HUES6 (cell line): ENCODE measurements at regions not wholly inside any gene's neighbourhood (a gene's known extent, or its start where the extent isn't known, plus 50 kb on each side); places are given as distances from the start of the nearest gene placed in this dataset.

ENCODE experiments used
- H3K27ac ChIP-seq: 2 replicates; pipeline ENCODE4 v1.7.0; 2013; ENCODE audit warnings: low read depth, mild to moderate bottlenecking, low read length, inconsistent platforms
- H3K27me3 ChIP-seq: 2 replicates; pipeline ENCODE4 v1.6.1; 2013; ENCODE audit warnings: low read length; ENCODE audit not compliant: control insufficient read depth, insufficient read depth
- H3K36me3 ChIP-seq: 2 replicates; pipeline ENCODE4 v1.6.1; 2013; ENCODE audit warnings: low read length; ENCODE audit not compliant: control insufficient read depth, insufficient read depth
- H3K4me1 ChIP-seq: 2 replicates; pipeline ENCODE4 v1.6.1; 2013; ENCODE audit warnings: low read length; ENCODE audit not compliant: control insufficient read depth, insufficient read depth
- H3K4me3 ChIP-seq: 2 replicates; pipeline ENCODE4 v1.5.1; 2013; ENCODE audit warnings: low read depth, low read length
- H3K9ac ChIP-seq: one replicate; pipeline ENCODE4 v1.6.1; 2013; ENCODE audit warnings: mild to moderate bottlenecking, low read length
- H3K9me3 ChIP-seq: 2 replicates; pipeline ENCODE4 v1.6.1; 2013; ENCODE audit warnings: low read depth, low read length; ENCODE audit not compliant: control insufficient read depth, insufficient read depth

GRCh38 chr2:239775623-239776435 lies 249.3 kb downstream of the NDUFA10 start:
- Histone ChIP-seq H3K4me3 (no peak overlapping the region), H3K9ac (no peak overlapping the region), H3K27ac (no peak overlapping the region), H3K4me1 (no peaks in the 10 kb centered on the region), H3K27me3 (peaks cover 22% of the 10 kb centered on the region), H3K36me3 (no peaks in the 10 kb centered on the region), H3K9me3 (peaks cover 18% of the 10 kb centered on the region)

DNA sequence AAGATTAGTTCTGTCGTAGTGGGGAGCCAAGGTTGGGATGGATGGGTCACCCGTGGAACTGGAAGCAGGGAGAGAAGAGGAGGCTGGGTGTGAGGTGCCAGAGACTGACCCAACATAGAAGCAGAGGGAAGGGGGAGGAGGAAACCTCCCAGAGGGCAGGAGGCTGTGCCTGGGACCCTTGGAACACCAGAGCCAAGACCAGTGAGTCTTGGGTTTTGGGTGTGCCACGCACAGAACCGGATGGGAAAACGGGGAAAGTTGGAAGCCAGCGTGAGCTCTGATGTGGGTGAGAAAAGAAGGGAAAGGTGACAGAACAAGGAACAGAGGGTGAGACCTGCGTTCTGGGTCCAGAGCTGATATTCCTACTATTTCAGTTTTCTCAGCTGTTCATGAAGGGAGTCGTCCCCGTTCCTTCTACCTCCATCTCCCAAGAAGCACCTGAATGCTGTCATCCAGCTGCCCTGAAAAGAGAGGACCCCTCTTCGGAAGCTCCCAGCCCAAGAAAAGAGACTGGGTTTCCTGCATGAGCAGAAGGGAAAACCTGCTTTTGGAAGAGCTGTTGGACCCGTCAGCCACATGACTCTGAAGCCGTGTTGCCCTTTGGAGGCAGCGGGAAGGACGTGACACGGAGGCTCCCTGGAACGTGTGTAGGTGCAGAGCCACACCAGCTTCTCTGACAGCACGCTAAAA lies 250.1 kb downstream of the NDUFA10 start:
- Histone ChIP-seq H3K9ac (no peak overlapping the region), H3K36me3 (no peaks in the 10 kb centered on the region), H3K27me3 (peaks cover 22% of the 10 kb centered on the region), H3K4me3 (no peak overlapping the region), H3K27ac (no peak overlapping the region), H3K4me1 (no peaks in the 10 kb centered on the region), H3K9me3 (peaks cover 20% of the 10 kb centered on the region)

- Histone ChIP-seq H3K27me3 (peaks cover 22% of the 10 kb centered on the region), H3K4me3 (no peak overlapping the region), H3K27ac (no peak overlapping the region), H3K9me3 (peaks cover 20% of the 10 kb centered on the region), H3K36me3 (no peaks in the 10 kb centered on the region), H3K4me1 (no peaks in the 10 kb centered on the region), H3K9ac (no peak overlapping the region)
These were observed 251.0 kb downstream of the NDUFA10 start for GRCh38 chr2:239774142-239774462.

GRCh38 chr2:239773228-239774141 lies 251.7 kb downstream of the NDUFA10 start:
- Histone ChIP-seq H3K9ac (no peak overlapping the region), H3K4me3 (no peak overlapping the region), H3K9me3 (peaks cover 20% of the 10 kb centered on the region), H3K27me3 (peaks cover 22% of the 10 kb centered on the region), H3K4me1 (no peaks in the 10 kb centered on the region), H3K27ac (no peak overlapping the region), H3K36me3 (no peaks in the 10 kb centered on the region)

- H3K36me3 ChIP-seq, result no peaks in the 10 kb centered on the region
- no peak overlapping the region for H3K27ac ChIP-seq
- H3K4me3 ChIP-seq, result no peak overlapping the region
- H3K9me3 ChIP-seq, result peaks cover 20% of the 10 kb centered on the region
- no peaks in the 10 kb centered on the region for H3K4me1 ChIP-seq
- no peak overlapping the region for H3K9ac ChIP-seq
- H3K27me3 ChIP-seq, result peaks cover 22% of the 10 kb centered on the region
These were observed 252.4 kb downstream of the NDUFA10 start for GRCh38 chr2:239772721-239773120.

- no peak overlapping the region for H3K27ac ChIP-seq
- no peak overlapping the region for H3K9ac ChIP-seq
- H3K9me3 ChIP-seq, result peaks cover 20% of the 10 kb centered on the region
- peaks cover 10% of the 10 kb centered on the region for H3K27me3 ChIP-seq
- no peak overlapping the region for H3K4me3 ChIP-seq
- H3K4me1 ChIP-seq, result no peaks in the 10 kb centered on the region
- H3K36me3 ChIP-seq, result no peaks in the 10 kb centered on the region
These were observed 254.9 kb downstream of the NDUFA10 start for GRCh38 chr2:239770246-239770639.

- Histone ChIP-seq H3K9ac (no peak overlapping the region), H3K4me1 (no peaks in the 10 kb centered on the region), H3K9me3 (peaks cover 20% of the 10 kb centered on the region), H3K36me3 (no peaks in the 10 kb centered on the region), H3K4me3 (no peak overlapping the region), H3K27me3 (peaks cover 5% of the 10 kb centered on the region), H3K27ac (no peak overlapping the region)
These were observed 255.4 kb downstream of the NDUFA10 start for GRCh38 chr2:239769554-239770245.

DNA sequence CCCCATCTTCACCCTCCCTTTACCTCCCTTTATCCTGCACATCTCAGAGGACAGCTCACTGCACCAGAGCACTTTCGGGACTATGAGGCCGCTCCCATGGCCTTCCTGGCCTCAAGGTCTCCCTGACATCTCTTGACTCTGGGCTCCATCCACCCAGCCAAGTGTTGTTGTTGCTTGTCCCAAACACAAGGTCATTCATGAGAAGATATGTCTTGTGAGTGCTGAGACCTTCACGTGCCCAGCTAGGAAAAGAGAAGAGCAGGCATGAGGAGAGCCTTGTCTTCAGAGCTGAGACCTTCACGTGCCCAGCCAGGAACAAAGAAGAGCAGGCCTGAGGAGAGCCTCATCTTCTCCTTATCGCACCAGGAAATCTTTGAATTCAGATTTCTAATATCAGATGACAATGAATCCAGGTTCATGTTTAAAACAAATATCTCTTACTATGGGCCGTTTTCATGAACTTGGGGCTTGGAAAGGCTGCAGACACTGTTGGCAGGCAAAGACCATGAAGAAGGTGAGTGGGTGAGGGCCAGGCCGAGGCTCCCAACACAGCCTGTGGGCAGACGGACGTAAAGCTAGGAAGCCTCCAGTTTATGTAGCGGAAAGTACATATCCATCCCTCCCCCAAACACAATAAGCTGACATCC lies 256.1 kb downstream of the NDUFA10 start:
- Histone ChIP-seq H3K4me3 (no peak overlapping the region), H3K4me1 (no peaks in the 10 kb centered on the region)

GRCh38 chr2:239768031-239768790 lies 256.9 kb downstream of the NDUFA10 start:
- H3K9ac ChIP-seq, result no peak overlapping the region
- no peaks in the 10 kb centered on the region for H3K4me1 ChIP-seq
- H3K27ac ChIP-seq, result no peak overlapping the region
- H3K9me3 ChIP-seq, result peaks cover 18% of the 10 kb centered on the region
- no peaks in the 10 kb centered on the region for H3K36me3 ChIP-seq
- H3K27me3 ChIP-seq, result no peaks in the 10 kb centered on the region
- H3K4me3 ChIP-seq, result no peak overlapping the region

More for the DNA sequence above, 256.1 kb downstream of the NDUFA10 start:
- Histone ChIP-seq H3K27ac (no peak overlapping the region), H3K9me3 (peaks cover 20% of the 10 kb centered on the region), H3K9ac (no peak overlapping the region), H3K27me3 (peaks cover 4% of the 10 kb centered on the region; the same call in 1 of the 2 replicates), H3K36me3 (no peaks in the 10 kb centered on the region)
